ENCODE measurements at regions not wholly inside any gene's neighbourhood (a gene's known extent, or its start where the extent isn't known, plus 50 kb on each side); places are given as distances from the start of the nearest gene placed in this dataset.

DNA sequence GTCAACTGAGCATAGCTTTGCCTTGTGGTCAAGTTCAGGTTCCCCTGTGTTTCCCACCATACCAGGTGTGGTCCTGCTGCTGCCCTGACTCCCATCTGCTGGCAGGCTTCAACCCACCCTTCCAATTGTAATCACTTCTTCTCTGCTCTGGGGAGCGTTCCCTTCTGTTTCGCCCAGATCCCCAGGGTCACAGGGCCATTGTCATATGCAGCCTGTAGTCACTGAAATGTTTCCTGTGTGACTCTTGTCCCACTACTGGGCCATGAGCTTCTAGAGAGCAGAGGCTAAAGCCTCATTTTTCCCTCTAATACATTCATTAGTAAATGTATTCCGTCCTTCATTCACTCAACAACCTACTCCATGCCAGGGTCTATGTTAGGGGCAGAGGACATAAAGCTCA, 75.0 kb upstream of the LAPTM4A start:
- H3K4me3 Mint-ChIP-seq, result no peak overlapping the region
- ChIA-PET POLR2A (no interaction called here), CTCF (no interaction called here)
- Histone ChIP-seq H3K36me3 (ENCODE audit: control insufficient read depth in 2 of 3, insufficient read depth in 3 of 3, low read length in 3 of 3) (no peaks in the 10 kb centered on the region), H3K27me3 (ENCODE audit: control insufficient read depth in 2 of 2, insufficient read depth in 2 of 2, low read length in 2 of 2) (no peaks in the 10 kb centered on the region), H3K4me3 (ENCODE audit: low read length) (no peak overlapping the region), H3K27ac (ENCODE audit: low read depth, low read length) (no peak overlapping the region), H3K4me1 (ENCODE audit: control insufficient read depth in 2 of 2, insufficient read depth in 2 of 2, low read length in 2 of 2) (no peaks in the 10 kb centered on the region), H3K9me3 (ENCODE audit: control insufficient read depth in 2 of 3, low read length in 3 of 3) (no peaks in the 10 kb centered on the region)
- intact Hi-C loops (cut with micrococcal nuclease), result no loop called here
- DNase-seq (no peak), ATAC-seq (no peak)
- H3K27ac Mint-ChIP-seq, result no peak overlapping the region
- H3K36me3 Mint-ChIP-seq, result no peaks in the 10 kb centered on the region
- H3K4me1 Mint-ChIP-seq, result peaks cover 0 to 3% (median 0%) of the 10 kb centered on the region in 7 donors
- H3K9me3 Mint-ChIP-seq, result no peaks in the 10 kb centered on the region
- peaks cover 3 to 15% (median 10%) of the 10 kb centered on the region in 5 donors for H3K27me3 Mint-ChIP-seq

DNA sequence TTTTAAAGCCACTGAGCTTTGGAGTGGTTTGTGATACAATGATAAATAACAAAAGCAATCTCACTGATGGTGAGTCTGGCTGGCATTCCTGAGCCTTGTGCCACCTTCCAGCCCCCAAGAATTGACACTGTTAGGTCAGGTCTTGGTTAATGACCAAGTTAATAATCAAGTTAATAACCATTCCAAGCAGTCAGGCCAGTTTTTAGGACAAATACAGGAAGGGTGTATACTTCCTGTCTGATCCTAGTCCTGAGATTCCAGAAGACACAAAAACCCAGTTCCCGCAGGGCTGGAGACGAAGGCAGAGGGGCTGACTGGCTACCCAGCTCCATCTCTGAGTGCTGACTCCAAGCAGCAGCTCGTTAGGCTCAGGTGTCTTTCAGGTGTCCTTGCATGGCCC, 74.6 kb upstream of the LAPTM4A start:
- no peak overlapping the region for H3K4me3 Mint-ChIP-seq
- H3K9me3 Mint-ChIP-seq, result no peaks in the 10 kb centered on the region
- H3K9me3 ChIP-seq (ENCODE audit: control insufficient read depth in 2 of 3, low read length in 3 of 3), result no peaks in the 10 kb centered on the region
- H3K4me3 ChIP-seq (ENCODE audit: low read length), result no peak overlapping the region
- no peaks in the 10 kb centered on the region for H3K36me3 ChIP-seq (ENCODE audit: control insufficient read depth in 2 of 3, insufficient read depth in 3 of 3, low read length in 3 of 3)
- H3K27ac Mint-ChIP-seq, result no peak overlapping the region
- peaks cover 3 to 11% (median 7%) of the 10 kb centered on the region in 5 donors for H3K27me3 Mint-ChIP-seq
- H3K4me1 ChIP-seq (ENCODE audit: control insufficient read depth in 2 of 2, insufficient read depth in 2 of 2, low read length in 2 of 2), result no peaks in the 10 kb centered on the region
- no peaks in the 10 kb centered on the region for H3K27me3 ChIP-seq (ENCODE audit: control insufficient read depth in 2 of 2, insufficient read depth in 2 of 2, low read length in 2 of 2)
- ChIA-PET POLR2A (no interaction called here), CTCF (no interaction called here)
- no peaks in the 10 kb centered on the region for H3K36me3 Mint-ChIP-seq
- DNase-seq (no peak), ATAC-seq (no peak)
- intact Hi-C loops (cut with micrococcal nuclease), result no loop called here
- H3K4me1 Mint-ChIP-seq, result peaks cover 0 to 2% (median 0%) of the 10 kb centered on the region in 7 donors
- no peak overlapping the region for H3K27ac ChIP-seq (ENCODE audit: low read depth, low read length)

DNA sequence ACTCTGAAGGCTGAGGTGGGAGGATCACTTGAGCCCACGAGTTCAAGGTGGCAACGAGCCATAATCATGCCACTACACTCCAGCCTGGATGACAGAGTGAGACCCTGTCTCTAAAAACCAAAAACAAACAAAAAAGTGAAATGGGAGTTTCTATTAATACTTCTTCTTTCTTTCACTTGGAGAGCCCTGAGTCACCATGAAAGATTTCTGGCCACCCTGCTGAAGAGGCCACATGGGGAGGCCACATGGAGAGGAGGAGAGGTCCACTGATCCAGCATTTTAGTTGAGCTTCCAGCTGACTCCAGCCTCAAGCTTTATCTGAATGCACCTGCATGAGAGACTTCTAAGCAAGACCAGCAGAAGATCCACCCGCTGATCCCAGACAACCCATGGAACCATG, 74.2 kb upstream of the LAPTM4A start:
- Histone ChIP-seq H3K4me1 (ENCODE audit: control insufficient read depth in 2 of 2, insufficient read depth in 2 of 2, low read length in 2 of 2) (no peaks in the 10 kb centered on the region), H3K4me3 (ENCODE audit: low read length) (no peak overlapping the region), H3K9me3 (ENCODE audit: control insufficient read depth in 2 of 3, low read length in 3 of 3) (no peaks in the 10 kb centered on the region), H3K27ac (ENCODE audit: low read depth, low read length) (no peak overlapping the region), H3K27me3 (ENCODE audit: control insufficient read depth in 2 of 2, insufficient read depth in 2 of 2, low read length in 2 of 2) (no peaks in the 10 kb centered on the region), H3K36me3 (ENCODE audit: control insufficient read depth in 2 of 3, insufficient read depth in 3 of 3, low read length in 3 of 3) (no peaks in the 10 kb centered on the region)
- CTCF ChIA-PET, result no interaction called here
- Mint-ChIP-seq H3K4me1 (peaks cover 0 to 2% (median 0%) of the 10 kb centered on the region in 7 donors), H3K27ac (peak overlapping the region in 1 of 9 donors; percentile 43), H3K27me3 (peaks cover 2 to 6% (median 3%) of the 10 kb centered on the region in 5 donors), H3K9me3 (no peaks in the 10 kb centered on the region), H3K36me3 (no peaks in the 10 kb centered on the region), H3K4me3 (no peak overlapping the region)
- DNase-seq, result no peak
- ATAC-seq, result no peak
- POLR2A ChIA-PET, result no interaction called here
- intact Hi-C loops (cut with micrococcal nuclease), result no loop called here

DNA sequence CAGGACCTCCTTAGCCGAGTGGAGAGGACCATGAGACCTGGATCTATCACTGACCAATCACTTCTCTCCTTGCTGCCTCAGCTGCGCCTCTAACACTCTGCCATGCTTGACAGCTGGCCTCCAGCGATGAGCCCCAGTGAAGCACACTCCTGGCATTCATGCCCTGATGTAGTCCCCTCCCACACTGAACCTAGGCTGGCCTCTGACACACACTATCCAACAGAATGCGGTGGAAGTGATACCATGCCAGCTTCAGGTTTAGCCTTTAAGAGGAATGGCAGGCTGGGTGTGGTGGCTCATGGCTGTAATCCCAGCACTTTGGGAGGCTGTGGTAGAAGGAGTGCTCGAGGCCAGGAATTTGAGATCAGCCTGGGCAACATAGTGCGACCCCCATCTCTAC, 73.7 kb upstream of the LAPTM4A start:
- Mint-ChIP-seq H3K27me3 (peaks cover 0 to 4% (median 3%) of the 10 kb centered on the region in 5 donors), H3K9me3 (no peaks in the 10 kb centered on the region), H3K36me3 (no peaks in the 10 kb centered on the region), H3K4me1 (peaks cover 0 to 2% (median 0%) of the 10 kb centered on the region in 7 donors), H3K4me3 (no peak overlapping the region), H3K27ac (no peak overlapping the region)
- ChIA-PET POLR2A (no interaction called here), CTCF (no interaction called here)
- Histone ChIP-seq H3K36me3 (ENCODE audit: control insufficient read depth in 2 of 3, insufficient read depth in 3 of 3, low read length in 3 of 3) (no peaks in the 10 kb centered on the region), H3K4me3 (ENCODE audit: low read length) (no peak overlapping the region), H3K27ac (ENCODE audit: low read depth, low read length) (no peak overlapping the region), H3K9me3 (ENCODE audit: control insufficient read depth in 2 of 3, low read length in 3 of 3) (no peaks in the 10 kb centered on the region), H3K4me1 (ENCODE audit: control insufficient read depth in 2 of 2, insufficient read depth in 2 of 2, low read length in 2 of 2) (no peaks in the 10 kb centered on the region), H3K27me3 (ENCODE audit: control insufficient read depth in 2 of 2, insufficient read depth in 2 of 2, low read length in 2 of 2) (no peaks in the 10 kb centered on the region)
- intact Hi-C loops (cut with micrococcal nuclease), result no loop called here
- no peak for ATAC-seq
- no peak for DNase-seq

DNA sequence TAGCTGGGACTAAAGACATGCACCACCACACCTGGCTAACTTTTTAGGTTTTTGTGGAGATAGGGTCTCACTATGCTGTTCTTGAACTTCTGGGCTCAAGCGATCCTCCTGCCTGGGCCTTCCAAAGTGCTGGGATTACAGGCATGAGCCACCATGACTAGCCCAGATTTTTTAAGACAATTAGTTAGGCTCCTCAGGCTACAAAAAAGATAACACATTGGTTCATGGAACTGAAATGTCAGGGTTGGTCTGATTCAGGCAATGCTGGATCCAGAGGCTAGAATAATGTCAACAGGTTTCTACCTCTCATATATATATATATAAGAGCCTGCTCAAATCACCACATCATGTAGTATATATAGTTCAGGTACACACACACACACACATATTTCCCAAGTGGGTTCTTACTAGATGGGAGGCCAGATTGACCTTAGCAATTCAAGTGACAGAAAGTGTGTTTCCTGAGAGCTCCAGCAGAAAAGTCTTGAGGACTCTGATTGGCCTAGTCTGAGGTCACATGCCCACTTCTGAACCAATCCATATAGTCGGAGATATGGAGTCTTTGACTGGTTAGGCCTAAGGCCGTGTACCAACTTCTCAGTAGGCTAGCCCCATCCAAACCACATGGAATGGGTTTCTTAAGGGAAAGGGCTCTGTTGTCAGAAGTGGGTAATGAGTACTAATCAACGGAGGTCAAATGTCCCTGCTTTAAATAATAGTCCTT, 72.6 kb upstream of the LAPTM4A start:
- H3K27ac ChIP-seq (ENCODE audit: low read depth, low read length), result no peak overlapping the region
- no peaks in the 10 kb centered on the region for H3K36me3 ChIP-seq (ENCODE audit: control insufficient read depth in 2 of 3, insufficient read depth in 3 of 3, low read length in 3 of 3)
- ATAC-seq, result no peak
- Mint-ChIP-seq H3K4me3 (no peak overlapping the region), H3K27ac (no peak overlapping the region), H3K36me3 (no peaks in the 10 kb centered on the region), H3K9me3 (no peaks in the 10 kb centered on the region), H3K4me1 (peaks cover 0 to 1% (median 0%) of the 10 kb centered on the region in 7 donors), H3K27me3 (peaks cover 0 to 13% (median 3%) of the 10 kb centered on the region in 5 donors)
- intact Hi-C loops (cut with micrococcal nuclease), result no loop called here
- H3K27me3 ChIP-seq (ENCODE audit: control insufficient read depth in 2 of 2, insufficient read depth in 2 of 2, low read length in 2 of 2), result no peaks in the 10 kb centered on the region
- H3K9me3 ChIP-seq (ENCODE audit: control insufficient read depth in 2 of 3, low read length in 3 of 3), result no peaks in the 10 kb centered on the region
- ChIA-PET CTCF (no interaction called here), POLR2A (no interaction called here)
- no peaks in the 10 kb centered on the region for H3K4me1 ChIP-seq (ENCODE audit: control insufficient read depth in 2 of 2, insufficient read depth in 2 of 2, low read length in 2 of 2)
- no peak for DNase-seq
- no peak overlapping the region for H3K4me3 ChIP-seq (ENCODE audit: low read length)

DNA sequence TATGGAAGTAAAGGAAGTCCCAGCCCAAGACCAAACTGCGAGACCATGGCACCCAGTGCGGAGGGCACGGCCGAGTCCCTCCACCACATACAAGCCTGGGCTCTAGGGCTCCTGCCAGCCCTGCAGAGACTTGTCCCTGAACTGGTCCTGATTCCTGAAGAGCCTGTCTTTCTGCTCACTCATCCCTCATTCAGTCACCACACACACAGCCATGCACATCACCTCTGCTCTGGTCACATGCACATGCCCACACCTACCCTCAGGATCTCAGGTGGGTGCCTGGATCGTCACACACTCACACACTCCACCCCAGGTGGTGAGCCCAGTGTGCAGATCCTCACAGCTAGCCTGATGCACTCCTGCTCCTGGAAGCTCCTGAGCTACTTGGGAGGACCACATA, 71.4 kb upstream of the LAPTM4A start:
- intact Hi-C loops (cut with micrococcal nuclease), result no loop called here
- Histone ChIP-seq H3K36me3 (ENCODE audit: control insufficient read depth in 2 of 3, insufficient read depth in 3 of 3, low read length in 3 of 3) (no peaks in the 10 kb centered on the region), H3K9me3 (ENCODE audit: control insufficient read depth in 2 of 3, low read length in 3 of 3) (no peaks in the 10 kb centered on the region), H3K4me3 (ENCODE audit: low read length) (no peak overlapping the region), H3K27me3 (ENCODE audit: control insufficient read depth in 2 of 2, insufficient read depth in 2 of 2, low read length in 2 of 2) (no peaks in the 10 kb centered on the region), H3K27ac (ENCODE audit: low read depth, low read length) (no peak overlapping the region), H3K4me1 (ENCODE audit: control insufficient read depth in 2 of 2, insufficient read depth in 2 of 2, low read length in 2 of 2) (no peaks in the 10 kb centered on the region)
- ATAC-seq, result no peak
- no peak overlapping the region for H3K4me3 Mint-ChIP-seq
- no peak for DNase-seq
- H3K4me1 Mint-ChIP-seq, result no peaks in the 10 kb centered on the region
- H3K36me3 Mint-ChIP-seq, result no peaks in the 10 kb centered on the region
- peaks cover 0 to 13% (median 3%) of the 10 kb centered on the region in 5 donors for H3K27me3 Mint-ChIP-seq
- CTCF ChIA-PET, result no interaction called here
- POLR2A ChIA-PET, result no interaction called here
- no peak overlapping the region for H3K27ac Mint-ChIP-seq
- peaks cover 0 to 2% (median 0%) of the 10 kb centered on the region in 11 donors for H3K9me3 Mint-ChIP-seq

DNA sequence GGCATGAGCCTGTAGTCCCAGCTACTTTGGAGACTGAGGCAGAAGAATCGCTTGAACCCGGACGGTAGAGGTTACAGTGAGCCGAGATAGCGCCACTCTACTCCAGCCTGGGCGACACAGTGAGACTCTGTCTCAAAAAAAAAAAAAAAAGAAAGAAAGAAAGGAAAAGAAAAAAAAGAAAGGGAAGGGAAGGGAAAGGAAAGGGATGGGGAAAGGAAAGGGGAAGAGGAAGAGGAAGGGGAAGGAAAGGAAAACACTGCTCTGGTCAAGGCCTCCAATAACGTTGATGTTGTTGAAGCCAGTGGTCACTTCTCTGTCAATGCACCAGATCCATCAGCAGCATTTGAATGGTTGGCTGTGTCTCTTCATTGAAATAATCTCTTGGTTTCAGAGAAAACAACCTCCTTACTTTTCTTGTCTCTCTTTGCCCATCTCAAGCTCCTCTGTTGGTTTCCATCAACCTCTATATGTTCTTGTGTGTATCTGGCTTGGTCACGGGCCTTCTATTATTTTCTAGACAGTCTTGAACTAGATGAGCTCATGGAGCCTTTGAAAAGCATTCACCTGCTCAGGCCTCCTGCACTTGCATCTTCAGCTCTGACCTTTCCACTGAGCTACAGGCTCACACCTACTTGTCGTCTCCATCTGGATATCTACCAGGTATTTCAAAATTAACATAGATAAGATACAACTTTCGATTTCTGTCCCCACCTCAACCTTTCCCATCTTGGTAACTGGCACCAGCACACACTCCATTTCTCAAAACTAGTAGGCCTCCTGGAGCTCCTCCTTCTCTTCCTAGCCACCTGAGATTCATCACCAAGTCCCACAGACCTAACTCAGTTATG, 69.4 kb upstream of the LAPTM4A start:
- ChIA-PET CTCF (no interaction called here), POLR2A (no interaction called here)
- Histone ChIP-seq H3K4me3 (ENCODE audit: low read length) (no peak overlapping the region), H3K4me1 (ENCODE audit: control insufficient read depth in 2 of 2, insufficient read depth in 2 of 2, low read length in 2 of 2) (no peaks in the 10 kb centered on the region), H3K27me3 (ENCODE audit: control insufficient read depth in 2 of 2, insufficient read depth in 2 of 2, low read length in 2 of 2) (no peaks in the 10 kb centered on the region), H3K9me3 (ENCODE audit: control insufficient read depth in 2 of 3, low read length in 3 of 3) (no peaks in the 10 kb centered on the region), H3K36me3 (ENCODE audit: control insufficient read depth in 2 of 3, insufficient read depth in 3 of 3, low read length in 3 of 3) (no peaks in the 10 kb centered on the region), H3K27ac (ENCODE audit: low read depth, low read length) (no peak overlapping the region)
- Mint-ChIP-seq H3K27me3 (peaks cover 0 to 13% (median 3%) of the 10 kb centered on the region in 5 donors), H3K4me1 (no peaks in the 10 kb centered on the region), H3K27ac (no peak overlapping the region), H3K4me3 (no peak overlapping the region), H3K36me3 (no peaks in the 10 kb centered on the region), H3K9me3 (peaks cover 0 to 2% (median 0%) of the 10 kb centered on the region in 11 donors)
- no peak for ATAC-seq
- no peak for DNase-seq
- intact Hi-C loops (cut with micrococcal nuclease), result no loop called here

All from naive thymus-derived CD4-positive, alpha-beta T cell (primary cell).